HG02852 (cell line): ENCODE measurements at regions not wholly inside any gene's neighbourhood (a gene's known extent, or its start where the extent isn't known, plus 50 kb on each side); places are given as distances from the start of the nearest gene placed in this dataset.
"Not testable (repeated sequence)": the region's sequence is repeated elsewhere in the genome, so short reads cannot be mapped to it uniquely, and the experiment has no call there.

Experiments used
- ATAC-seq: cut with Tn5 transposase; IDR thresholded peaks from one replicate; pipeline ENCODE4 v1.9.1; 2021; ENCODE audit warnings: mild to moderate bottlenecking, moderate library complexity; ENCODE audit not compliant: unreplicated experiment

- not testable (repeated sequence) for ATAC-seq
Measured at GRCh38 chr7:67666359-67666758, 669.7 kb downstream of the TYW1 start.

- ATAC-seq = no peak
Measured at GRCh38 chr7:67671006-67671548, 674.4 kb downstream of the TYW1 start.

- no peak for ATAC-seq
Measured at GRCh38 chr7:67673861-67674260, 677.2 kb downstream of the TYW1 start.

GRCh38 chr7:67674862-67675261 is 678.2 kb downstream of the TYW1 start:
- not testable (repeated sequence) for ATAC-seq

GRCh38 chr7:67675971-67676370 is 679.3 kb downstream of the TYW1 start:
- ATAC-seq = no peak

- ATAC-seq = no peak
Measured at GRCh38 chr7:67678419-67678818, 681.8 kb downstream of the TYW1 start.

GRCh38 chr7:67683628-67684027 is 687.0 kb downstream of the TYW1 start:
- no peak for ATAC-seq

GRCh38 chr7:67690700-67691099 is 694.1 kb downstream of the TYW1 start:
- ATAC-seq = no peak

- no peak for ATAC-seq
Measured at GRCh38 chr7:67692425-67692824, 695.8 kb downstream of the TYW1 start.

- no peak for ATAC-seq
Measured at GRCh38 chr7:67696124-67696523, 699.5 kb downstream of the TYW1 start.

GRCh38 chr7:67696878-67697277 is 700.2 kb downstream of the TYW1 start:
- ATAC-seq = no peak

- ATAC-seq = no peak
Measured at GRCh38 chr7:67698354-67698753, 701.7 kb downstream of the TYW1 start.

- no peak for ATAC-seq
Measured at GRCh38 chr7:67705850-67706249, 709.2 kb downstream of the TYW1 start.

GRCh38 chr7:67711706-67712105 is 715.1 kb downstream of the TYW1 start:
- no peak for ATAC-seq

- no peak for ATAC-seq
Measured at GRCh38 chr7:67713451-67714056, 716.9 kb downstream of the TYW1 start.

- ATAC-seq = no peak
Measured at GRCh38 chr7:67716729-67717128, 720.1 kb downstream of the TYW1 start.

- ATAC-seq = no peak
Measured at GRCh38 chr7:67723591-67723990, 727.0 kb downstream of the TYW1 start.

- ATAC-seq = no peak
Measured at GRCh38 chr7:67724435-67724834, 727.8 kb downstream of the TYW1 start.

GRCh38 chr7:67724955-67725354 is 728.3 kb downstream of the TYW1 start:
- ATAC-seq = no peak

GRCh38 chr7:67725423-67725822 is 728.8 kb downstream of the TYW1 start:
- ATAC-seq = no peak

- ATAC-seq = no peak
Measured at GRCh38 chr7:67729771-67730170, 733.1 kb downstream of the TYW1 start.

- ATAC-seq = no peak
Measured at GRCh38 chr7:67731704-67732103, 735.1 kb downstream of the TYW1 start.

GRCh38 chr7:67732898-67733297 is 736.3 kb downstream of the TYW1 start:
- ATAC-seq = no peak
